Right hindlimb (tissue), 1 donor: ENCODE measurements at regions not wholly inside any gene's neighbourhood (a gene's known extent, or its start where the extent isn't known, plus 50 kb on each side); places are given as distances from the start of the nearest gene placed in this dataset.
A peak's percentile ranks its signal among the peaks of the same experiment; 100 is the strongest.

ENCODE experiments used
- DNase-seq: peaks from one replicate; pipeline ENCODE4 v3.0.0-alpha.2; 2018

DNA sequence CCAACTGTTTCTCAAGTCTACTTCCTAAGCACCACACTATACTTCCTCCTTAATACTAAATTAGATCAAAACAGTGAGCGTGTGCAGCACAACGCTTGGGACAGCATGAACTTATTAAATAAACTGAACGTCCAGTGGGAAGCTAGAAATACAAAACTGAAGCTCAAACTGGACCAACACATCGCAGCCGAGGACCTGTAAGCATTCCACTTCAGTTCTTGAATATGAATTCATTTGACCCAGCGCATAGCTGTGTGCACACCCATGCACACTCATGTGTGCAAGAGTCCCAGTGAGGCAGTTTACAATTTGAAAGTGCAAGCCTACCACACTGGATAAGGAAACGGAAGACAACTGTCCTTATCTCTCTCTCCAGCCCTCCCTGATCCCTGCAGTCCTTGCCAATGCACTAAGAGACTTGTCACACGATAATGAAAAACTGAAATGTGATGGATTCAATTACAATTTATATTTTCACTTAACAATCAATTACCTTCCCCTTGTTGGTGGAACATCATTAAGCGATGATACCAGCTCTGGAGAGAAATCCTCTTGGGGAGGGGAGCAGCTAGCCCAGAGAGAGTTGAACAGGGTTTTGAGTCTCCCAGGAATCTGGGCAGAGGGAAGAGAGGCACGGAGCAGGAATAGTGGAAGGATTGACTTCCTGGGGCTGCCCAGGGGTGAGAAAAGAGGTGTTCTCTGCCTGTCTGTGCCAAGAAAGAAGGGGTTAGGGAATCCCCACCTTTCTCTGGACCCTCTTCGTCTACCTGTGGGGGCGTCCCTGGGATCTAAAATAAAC, 186.5 kb upstream of the KLHL29 start:
- no peak for DNase-seq

DNA sequence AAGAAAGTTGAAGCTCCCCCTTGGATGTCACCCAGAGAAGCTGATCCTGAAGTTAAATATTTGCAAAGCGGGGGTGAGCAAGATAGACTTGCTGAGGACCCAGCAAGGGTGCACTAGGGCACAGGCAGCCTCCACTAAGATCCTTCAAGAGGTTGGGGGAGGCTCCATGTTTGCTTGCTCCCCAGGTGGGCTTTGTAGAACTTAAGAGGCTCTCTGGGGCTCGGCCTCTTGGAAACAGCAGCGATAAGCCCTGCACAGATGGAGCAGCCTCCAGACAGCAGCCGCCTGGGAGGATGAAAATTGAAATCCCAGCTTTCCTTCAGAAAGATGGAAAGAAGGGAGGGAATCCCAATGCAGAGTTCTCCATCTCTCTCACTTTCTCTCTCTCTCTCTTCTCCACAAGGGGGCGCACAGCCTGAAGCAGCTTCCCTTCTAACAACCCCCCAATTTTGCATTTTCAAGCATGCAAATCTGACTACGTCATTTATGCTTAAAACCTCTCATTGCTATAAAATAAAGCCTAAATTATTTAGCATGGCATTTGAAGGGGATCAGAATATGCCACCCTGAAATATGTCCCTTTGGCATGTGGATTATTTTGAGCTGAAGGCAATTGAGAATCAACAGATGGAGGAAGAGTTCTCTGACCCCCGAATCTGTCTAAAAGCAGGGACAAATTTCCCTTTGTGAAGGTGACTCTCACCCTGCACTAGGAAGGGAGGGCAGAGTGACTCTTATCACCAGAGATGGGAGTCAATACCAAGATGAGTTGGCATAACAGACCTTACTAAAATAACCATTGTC, 185.7 kb upstream of the KLHL29 start:
- no peak for DNase-seq

DNA sequence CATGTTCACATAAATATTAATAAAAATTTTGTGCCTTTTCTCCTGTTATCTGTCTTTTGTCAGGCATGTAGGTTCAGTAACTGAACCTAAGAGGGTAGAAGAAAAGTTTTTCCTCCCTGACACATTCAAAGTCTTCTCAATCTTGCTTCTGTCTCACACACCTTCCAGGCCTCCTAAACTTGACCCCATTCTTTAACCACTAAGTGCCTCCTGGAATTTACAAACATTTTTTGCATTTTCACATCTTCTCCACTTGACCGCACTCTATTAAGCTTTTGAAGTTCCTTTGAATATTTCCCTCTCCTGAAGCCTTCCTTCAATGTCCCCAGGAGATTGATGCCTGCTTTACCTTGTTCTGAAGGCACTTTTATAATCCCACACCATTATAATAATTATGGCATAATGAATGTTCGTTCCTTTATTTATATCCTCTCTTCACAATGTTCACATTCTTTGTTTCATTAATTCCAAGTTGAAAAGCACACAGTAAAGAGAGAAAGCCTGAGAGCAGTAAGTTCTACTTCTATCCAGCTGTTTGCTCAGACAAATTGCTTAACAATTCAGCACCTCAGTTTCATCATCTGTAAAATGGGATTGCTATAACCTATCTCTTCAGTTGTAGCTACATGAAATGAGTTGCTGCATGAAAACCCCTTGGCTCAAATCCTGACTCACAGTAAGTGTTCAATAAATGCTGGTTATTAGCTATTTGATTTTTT, 184.8 kb upstream of the KLHL29 start:
- no peak for DNase-seq

DNA sequence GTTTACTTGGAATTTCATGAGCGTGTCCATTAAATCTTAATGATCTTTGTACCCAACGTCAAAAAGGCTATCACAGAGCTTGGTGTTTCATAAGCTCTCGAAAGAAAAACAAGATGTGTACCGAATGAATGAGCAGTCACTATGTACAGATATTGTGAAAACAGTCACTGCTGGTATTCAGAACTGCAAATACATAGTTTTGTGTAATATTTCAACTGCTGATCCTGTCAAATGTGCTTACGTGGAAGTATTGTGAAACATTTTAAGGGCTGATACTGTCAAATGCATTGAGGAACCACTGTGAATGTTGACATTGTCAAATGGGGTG, 184.2 kb upstream of the KLHL29 start:
- DNase-seq = no peak

GRCh38 chr2:23203383-23203782, 181.6 kb upstream of the KLHL29 start:
- DNase-seq = no peak

GRCh38 chr2:23204685-23205242, 180.2 kb upstream of the KLHL29 start:
- DNase-seq = peak; percentile 31

DNA sequence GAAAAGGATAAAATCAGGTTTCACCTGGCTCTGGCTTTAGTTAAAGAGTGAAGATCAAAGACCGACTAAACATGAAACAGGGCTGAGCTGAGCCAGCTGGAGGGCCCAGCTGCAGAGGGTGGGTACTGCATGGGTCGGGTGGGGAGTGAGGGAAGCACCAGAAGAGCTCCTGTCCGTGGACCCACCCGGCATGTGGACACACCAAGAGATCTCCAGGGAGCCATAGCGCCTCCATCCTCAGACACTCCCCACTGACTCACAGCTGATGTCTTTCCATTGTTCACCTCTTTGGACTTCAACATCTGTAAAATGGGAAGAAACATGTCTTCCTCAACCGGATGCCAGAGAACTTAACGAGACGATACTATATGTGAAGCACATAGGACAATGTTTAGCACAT, 178.3 kb upstream of the KLHL29 start:
- DNase-seq = no peak

- DNase-seq = no peak
Observed at GRCh38 chr2:23207871-23208270, 177.1 kb upstream of the KLHL29 start.

DNA sequence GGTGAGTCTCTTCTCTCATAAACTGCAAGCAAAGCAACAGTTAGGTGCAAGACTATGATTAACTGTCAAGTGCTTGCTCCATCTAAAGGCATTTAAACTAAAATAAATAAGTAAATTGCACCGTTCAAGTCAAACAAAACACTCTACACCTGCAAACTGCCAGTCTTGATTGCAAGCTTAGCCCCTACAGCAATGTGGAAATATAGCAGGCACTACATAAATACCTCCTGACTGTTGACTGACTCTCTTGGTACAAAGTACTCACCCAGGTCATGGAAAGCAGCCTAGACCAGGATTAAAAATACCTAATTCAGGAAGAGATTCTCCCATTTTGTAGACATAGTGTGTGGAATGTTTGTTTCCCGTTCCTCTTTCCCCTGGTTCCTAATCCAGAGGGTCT, 176.6 kb upstream of the KLHL29 start:
- no peak for DNase-seq

DNA sequence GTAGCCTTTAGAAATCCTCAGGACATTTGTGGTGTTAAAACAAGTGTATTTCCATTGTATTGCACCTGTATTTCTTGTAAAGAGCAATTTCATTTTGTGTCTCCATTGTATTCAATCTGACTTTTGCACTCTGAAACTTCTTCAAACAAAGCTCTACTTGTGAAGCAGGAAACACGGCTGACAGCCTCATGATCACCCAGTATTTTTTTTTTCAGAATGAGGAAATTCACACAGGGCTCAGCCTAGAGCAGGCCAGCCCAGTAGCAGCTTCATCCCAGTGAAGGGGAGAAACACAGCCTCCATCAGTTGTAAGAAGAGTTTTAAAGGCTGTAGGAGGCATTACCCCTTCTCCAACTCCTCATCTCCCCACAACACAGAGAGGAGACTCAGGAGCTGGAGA, 175.9 kb upstream of the KLHL29 start:
- DNase-seq = no peak

DNA sequence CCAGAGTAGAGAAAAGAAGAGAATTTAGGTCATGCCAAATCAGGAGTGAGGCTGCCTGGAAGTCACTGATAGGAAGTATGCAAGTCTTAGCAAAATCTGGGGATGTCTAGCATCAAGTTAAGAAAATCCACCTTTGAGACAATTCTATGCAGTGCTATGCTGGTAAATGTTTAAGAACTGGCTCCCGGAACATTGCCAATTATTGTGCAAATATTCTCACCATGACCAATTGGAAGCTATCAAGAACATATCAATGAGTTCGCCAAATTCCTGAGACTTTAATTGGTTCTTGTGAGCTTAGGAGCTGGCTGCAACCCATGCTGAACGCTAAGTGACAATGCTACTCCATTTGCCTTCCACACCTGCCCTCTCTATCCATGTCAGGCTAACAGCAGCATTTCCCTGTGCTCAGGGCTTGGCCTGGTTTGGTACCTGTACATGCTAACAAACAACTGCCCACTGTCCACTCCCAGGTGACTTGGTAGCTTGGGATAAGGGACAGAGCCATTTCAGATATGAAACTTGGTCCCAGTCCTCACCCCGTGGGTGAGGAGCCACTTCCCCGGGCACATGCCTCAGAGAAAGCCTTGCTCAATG, 172.9 kb upstream of the KLHL29 start:
- DNase-seq = no peak

GRCh38 chr2:23213196-23213595, 171.8 kb upstream of the KLHL29 start:
- no peak for DNase-seq

DNA sequence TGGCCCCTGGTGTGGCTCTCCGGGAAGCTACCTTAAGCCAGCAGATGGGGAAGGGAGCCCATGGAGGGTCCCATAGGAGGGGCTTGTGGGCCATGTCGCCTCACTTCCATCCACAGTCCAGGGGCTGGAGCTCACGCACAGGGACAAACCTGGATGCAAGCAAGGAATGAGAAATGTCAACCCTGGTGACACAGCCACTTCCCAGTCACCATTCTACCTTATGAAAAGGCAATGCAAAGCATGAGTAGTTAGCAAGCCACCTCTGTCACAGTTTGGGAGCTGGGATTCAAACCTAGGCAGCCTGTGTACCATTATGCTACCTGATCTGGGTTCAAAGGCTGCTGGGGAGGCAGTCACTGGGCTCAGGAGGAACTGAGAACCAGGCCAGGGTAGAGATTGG, 170.0 kb upstream of the KLHL29 start:
- no peak for DNase-seq

GRCh38 chr2:23219666-23220065, 165.3 kb upstream of the KLHL29 start:
- DNase-seq = no peak

GRCh38 chr2:23220513-23221094, 164.4 kb upstream of the KLHL29 start:
- no peak for DNase-seq

DNA sequence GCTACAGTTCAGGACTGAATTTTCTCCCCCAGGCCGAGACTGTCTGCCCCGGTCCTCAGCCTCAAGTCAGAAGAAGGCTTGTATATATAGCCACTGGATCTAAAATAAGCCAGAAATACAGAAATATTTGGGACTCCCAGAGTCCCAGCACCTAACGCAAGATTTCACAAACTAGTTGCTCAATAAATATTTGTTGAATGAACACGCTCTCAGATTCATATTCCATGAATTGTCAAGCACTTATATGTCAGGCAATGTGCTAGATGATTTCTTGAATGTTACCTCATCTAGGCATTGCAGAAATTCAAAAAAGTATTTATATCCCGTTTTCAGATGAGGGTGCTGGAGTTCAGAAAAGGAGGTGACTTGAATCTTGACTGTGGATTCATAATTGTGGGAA, 163.7 kb upstream of the KLHL29 start:
- DNase-seq = no peak

- no peak for DNase-seq
Observed at GRCh38 chr2:23221901-23222300, 163.1 kb upstream of the KLHL29 start.

GRCh38 chr2:23230885-23231284, 154.1 kb upstream of the KLHL29 start:
- no peak for DNase-seq

- no peak for DNase-seq
Observed at GRCh38 chr2:23231865-23232264, 153.1 kb upstream of the KLHL29 start.

DNA sequence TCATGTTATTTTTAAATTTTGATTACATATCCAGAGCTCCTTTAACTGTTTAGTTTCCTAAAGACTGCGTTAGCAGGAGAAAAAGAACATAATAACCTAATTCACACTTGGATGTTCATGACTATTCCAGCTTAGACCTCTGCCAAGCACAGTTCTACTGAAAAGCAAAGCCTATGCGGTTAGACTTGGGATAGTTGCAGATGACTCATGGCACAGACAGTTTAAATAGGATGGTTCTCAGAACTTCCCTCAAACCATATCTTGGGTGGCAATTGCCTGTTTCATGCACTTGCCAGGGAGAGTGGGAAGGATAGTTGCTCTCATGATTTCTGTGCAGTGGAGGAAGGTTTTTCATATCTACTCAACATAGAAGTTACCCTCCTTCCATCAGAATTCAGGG, 149.7 kb upstream of the KLHL29 start:
- DNase-seq = no peak

DNA sequence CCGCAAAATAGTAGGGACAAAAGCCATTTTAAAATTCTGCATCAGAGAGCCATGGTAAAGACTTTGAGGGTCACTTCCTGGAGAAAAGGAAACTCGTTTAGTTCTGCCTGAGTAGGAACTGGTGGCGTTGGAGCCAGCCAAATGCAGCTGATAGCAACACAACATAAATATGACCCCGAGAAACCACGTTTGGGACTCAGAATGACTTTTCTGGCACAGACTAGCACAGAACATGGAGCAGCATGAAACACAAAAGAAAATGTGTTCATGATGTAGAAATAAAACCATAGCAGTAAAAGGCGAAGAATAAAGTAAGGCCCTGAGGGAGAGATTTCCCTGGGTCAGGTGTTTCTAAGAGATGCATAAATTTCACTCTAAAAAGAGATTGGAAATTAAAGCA, 149.2 kb upstream of the KLHL29 start:
- DNase-seq = peak; percentile 61

GRCh38 chr2:23237147-23237546, 147.8 kb upstream of the KLHL29 start:
- no peak for DNase-seq
